ENCODE measurements at regions not wholly inside any gene's neighbourhood (a gene's known extent, or its start where the extent isn't known, plus 50 kb on each side); places are given as distances from the start of the nearest gene placed in this dataset.

DNA sequence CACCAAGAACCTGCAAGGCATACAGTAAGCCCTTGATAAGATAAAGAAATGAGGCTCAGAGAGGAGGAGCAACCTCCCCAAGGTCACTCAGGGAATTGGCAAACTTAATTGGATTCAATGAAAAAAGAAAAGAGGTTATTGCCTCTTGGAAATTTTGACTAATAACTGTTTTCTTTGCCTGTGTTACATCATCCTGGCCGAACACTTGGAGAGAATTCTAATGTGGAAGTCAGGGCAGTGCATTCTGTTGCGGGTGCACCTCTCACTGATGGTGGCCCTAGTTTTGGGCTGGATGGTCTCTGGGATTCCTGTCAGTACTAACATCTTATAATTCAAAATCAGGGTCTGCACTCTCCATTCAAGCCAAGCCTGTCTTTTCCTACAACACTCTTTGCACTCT lies 186.2 kb upstream of the BCOR start:
- 74% methylated on average over 2 of the region's 2 CpGs for WGBS
- no peak for DNase-seq (ENCODE audit: low spot score in 2 of 2)
- Histone ChIP-seq H3K4me1 (no peaks in the 10 kb centered on the region), H3K36me3 (no peaks in the 10 kb centered on the region), H3K27me3 (no peaks in the 10 kb centered on the region), H3K27ac (no peak overlapping the region), H3K9me3 (no peaks in the 10 kb centered on the region), H3K4me3 (no peak overlapping the region)
- TF ChIP-seq CTCF (IDR thresholded peaks at IDR 0.05): no peak

DNA sequence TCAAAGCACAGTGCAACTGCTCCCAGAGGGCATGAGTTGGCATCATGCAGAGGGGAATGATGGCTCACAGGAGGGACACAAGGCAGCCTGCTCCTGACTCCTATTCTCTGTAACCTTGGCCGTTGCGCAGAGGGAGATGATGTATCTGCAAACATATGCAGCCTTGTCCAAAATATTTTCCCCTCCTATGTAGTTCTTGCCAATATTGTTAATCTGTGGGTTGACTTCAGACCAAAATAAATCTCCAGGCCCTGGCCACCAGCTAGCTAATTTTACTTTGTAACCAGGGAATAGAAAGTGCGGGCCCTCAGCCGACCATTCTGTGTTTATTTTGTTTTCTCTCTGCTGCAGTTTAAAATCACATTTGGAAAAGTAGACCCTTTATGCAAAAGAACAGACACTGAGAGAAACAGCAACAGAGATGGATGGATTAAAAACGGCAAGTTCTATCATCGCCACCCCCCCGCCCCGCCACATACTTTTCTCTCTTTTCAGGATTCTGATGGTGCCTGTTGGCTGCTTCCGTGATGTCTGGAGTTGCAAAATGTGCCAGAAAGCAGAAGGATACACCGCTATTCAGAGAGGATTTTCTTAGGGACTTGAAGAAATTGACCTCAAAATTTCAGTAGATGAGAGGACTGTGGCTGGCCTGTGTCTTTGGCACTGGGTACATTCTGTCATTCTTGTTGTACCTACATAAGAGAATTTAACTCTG lies 185.3 kb upstream of the BCOR start:
- no peak for DNase-seq (ENCODE audit: low spot score in 2 of 2)
- Histone ChIP-seq H3K27me3 (no peaks in the 10 kb centered on the region), H3K4me1 (no peaks in the 10 kb centered on the region), H3K36me3 (no peaks in the 10 kb centered on the region), H3K4me3 (no peak overlapping the region), H3K27ac (no peak overlapping the region), H3K9me3 (no peaks in the 10 kb centered on the region)
- TF ChIP-seq POLR2AphosphoS5 (IDR thresholded peaks at IDR 0.05) (no peak), CTCF (IDR thresholded peaks at IDR 0.05) (no peak), EP300 (IDR thresholded peaks at IDR 0.05) (no peak), POLR2A (IDR thresholded peaks at IDR 0.05) (no peak)
- 75% methylated on average over 10 of the region's 10 CpGs for WGBS

DNA sequence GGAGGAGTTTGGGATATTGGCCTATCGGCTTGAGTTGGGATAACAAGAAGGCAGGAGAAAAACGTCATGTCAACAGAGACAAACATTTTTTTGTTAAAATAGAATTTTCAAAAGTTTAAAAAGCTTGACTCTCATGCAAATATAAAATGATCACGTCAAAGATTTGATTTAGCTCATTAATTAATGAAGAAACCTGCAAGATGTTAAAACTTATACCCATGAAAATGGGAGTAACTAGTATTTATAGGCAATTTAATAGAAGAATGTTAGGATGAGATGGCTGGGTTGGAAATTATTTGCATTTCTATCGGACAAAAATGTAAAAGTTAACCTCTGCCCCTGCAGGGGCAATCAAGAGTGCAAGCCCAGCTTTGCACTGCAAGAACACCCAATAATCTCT lies 184.6 kb upstream of the BCOR start:
- Histone ChIP-seq H3K27me3 (no peaks in the 10 kb centered on the region), H3K9me3 (no peaks in the 10 kb centered on the region), H3K4me1 (no peaks in the 10 kb centered on the region), H3K27ac (no peak overlapping the region), H3K4me3 (no peak overlapping the region), H3K36me3 (no peaks in the 10 kb centered on the region)
- no peak for DNase-seq (ENCODE audit: low spot score in 2 of 2)
- WGBS: 77% methylated on average over 4 of the region's 4 CpGs
- no peak for TF ChIP-seq EP300 (IDR thresholded peaks at IDR 0.05)
- no peak for TF ChIP-seq POLR2AphosphoS5 (IDR thresholded peaks at IDR 0.05)
- TF ChIP-seq CTCF (IDR thresholded peaks at IDR 0.05): no peak
- no peak for TF ChIP-seq POLR2A (IDR thresholded peaks at IDR 0.05)

DNA sequence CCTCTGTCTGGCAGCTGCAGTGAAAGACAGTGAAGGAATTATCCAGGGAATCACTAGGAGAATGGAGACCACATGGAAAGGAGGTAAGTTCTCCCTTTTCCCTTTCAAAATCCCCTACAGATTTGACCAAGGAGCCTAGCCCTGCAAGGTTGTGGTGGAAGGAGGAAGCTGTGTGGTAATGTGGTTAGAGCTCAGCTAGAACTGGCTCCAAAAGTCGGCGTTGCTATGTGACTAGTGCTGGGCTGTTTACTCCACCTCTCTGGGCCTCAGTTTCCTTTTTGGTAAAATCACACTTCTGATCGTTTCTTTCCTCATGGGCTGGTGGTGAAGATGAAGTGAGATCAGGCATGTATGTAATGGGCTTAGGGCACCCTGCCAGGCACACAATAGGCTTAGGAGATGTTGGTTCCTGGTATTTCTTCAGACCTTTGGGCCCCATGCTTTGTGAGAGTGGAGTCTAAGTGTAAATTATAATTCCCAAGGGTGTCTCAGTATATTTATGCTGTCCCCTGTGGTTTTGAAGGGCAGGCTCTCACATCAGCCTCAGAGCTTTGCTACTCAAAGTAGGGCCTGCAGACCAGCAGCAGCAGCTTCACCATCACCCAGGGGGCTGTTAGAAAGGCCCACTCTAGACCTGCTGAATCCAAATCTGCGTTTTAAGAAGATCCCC lies 183.7 kb upstream of the BCOR start:
- TF ChIP-seq EP300 (IDR thresholded peaks at IDR 0.05) (no peak), POLR2A (IDR thresholded peaks at IDR 0.05) (no peak), CTCF (IDR thresholded peaks at IDR 0.05) (no peak), POLR2AphosphoS5 (IDR thresholded peaks at IDR 0.05) (no peak)
- H3K27me3 ChIP-seq: no peaks in the 10 kb centered on the region
- H3K27ac ChIP-seq: no peak overlapping the region
- 74% methylated on average over 4 of the region's 4 CpGs for WGBS
- no peak for DNase-seq (ENCODE audit: low spot score in 2 of 2)
- no peak overlapping the region for H3K4me3 ChIP-seq
- H3K4me1 ChIP-seq: no peaks in the 10 kb centered on the region
- no peaks in the 10 kb centered on the region for H3K36me3 ChIP-seq
- no peaks in the 10 kb centered on the region for H3K9me3 ChIP-seq

DNA sequence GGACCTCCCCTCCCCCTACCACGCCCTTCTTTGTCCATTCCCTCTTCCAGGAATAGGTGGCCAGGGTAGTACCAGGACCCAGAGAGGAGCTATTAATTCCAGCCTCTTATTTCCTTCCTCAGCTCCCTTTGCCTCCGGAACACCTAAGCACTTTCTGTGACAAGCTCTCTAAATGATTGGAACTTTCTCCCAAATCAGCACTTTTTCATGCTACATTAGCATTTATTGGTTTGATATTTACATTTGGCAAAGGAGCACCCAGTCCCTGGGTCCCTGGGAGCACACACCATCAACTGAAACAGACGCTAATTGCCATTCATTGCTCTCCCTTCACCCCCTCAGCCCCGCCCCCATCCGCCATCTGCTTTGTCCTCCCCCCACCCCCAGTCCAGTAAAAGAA lies 182.0 kb upstream of the BCOR start:
- no peak for DNase-seq (ENCODE audit: low spot score in 2 of 2)
- WGBS: 75% methylated on average over 5 of the region's 5 CpGs
- no peaks in the 10 kb centered on the region for H3K9me3 ChIP-seq
- H3K27ac ChIP-seq: no peak overlapping the region
- no peaks in the 10 kb centered on the region for H3K36me3 ChIP-seq
- no peaks in the 10 kb centered on the region for H3K27me3 ChIP-seq
- TF ChIP-seq CTCF (IDR thresholded peaks at IDR 0.05) (no peak), POLR2A (IDR thresholded peaks at IDR 0.05) (no peak), EP300 (IDR thresholded peaks at IDR 0.05) (no peak), POLR2AphosphoS5 (IDR thresholded peaks at IDR 0.05) (no peak)
- H3K4me3 ChIP-seq: no peak overlapping the region
- no peaks in the 10 kb centered on the region for H3K4me1 ChIP-seq

Data from suprapubic skin (tissue), 4 donors.